Panc1 (cell line): ENCODE measurements at regions not wholly inside any gene's neighbourhood (a gene's known extent, or its start where the extent isn't known, plus 50 kb on each side); places are given as distances from the start of the nearest gene placed in this dataset.

Source experiments
- ATAC-seq: fragments of 200-7000 bp; cut with Tn5 transposase; 2 replicates; pipeline ENCODE4 v1.9.1; 2020; ENCODE audit warnings: mild to moderate bottlenecking, moderate library complexity
- BruUV-seq: library from RNA; stranded (reverse); fragments of 400-500 nt; replicated peaks from 2 replicates; lab custom pipeline; 2021; lab: Mats Ljungman, UMichigan
- CTCF ChIA-PET: fragments of 300-600 bp; sonication (Branson Sonifier 250); formaldehyde crosslinking; loops from one replicate; lab custom pipeline; 2022; ENCODE audit warnings: antibody characterized with exemption; lab: Charles Lee
- POLR2A ChIA-PET: fragments of 300-600 bp; sonication (Branson Sonifier 250); formaldehyde crosslinking; loops from one replicate; lab custom pipeline; 2022; ENCODE audit warnings: antibody characterized with exemption; lab: Charles Lee
- DNase-seq: peaks from one replicate; pipeline ENCODE4 v3.0.0-alpha.2; 2010; ENCODE audit warnings: low read depth, low spot score
- H3K27ac ChIP-seq: 2 replicates; pipeline ENCODE4 v1.5.1; 2011; ENCODE audit warnings: mild to moderate bottlenecking, low read length, inconsistent platforms
- H3K27me3 ChIP-seq: fragments of 200-500 bp; sonication (Bioruptor generic); 2 replicates; pipeline ENCODE4 v1.6.0; 2014; ENCODE audit warnings: low read length, inconsistent platforms; ENCODE audit not compliant: control insufficient read depth, insufficient read depth
- H3K36me3 ChIP-seq: fragments of 200-500 bp; sonication (Bioruptor generic); 2 replicates; pipeline ENCODE4 v1.5.1; 2014; ENCODE audit warnings: inconsistent platforms, mild to moderate bottlenecking, low read length, moderate library complexity; ENCODE audit not compliant: control insufficient read depth, insufficient read depth
- H3K4me1 ChIP-seq: 2 replicates; pipeline ENCODE4 v1.5.1; 2011; ENCODE audit warnings: inconsistent platforms, mild to moderate bottlenecking, low read length, moderate library complexity; ENCODE audit not compliant: control insufficient read depth, insufficient read depth
- H3K4me3 ChIP-seq, 2 experiments: 2 replicates each; pipeline ENCODE4 v1.5.1; 2011 to 2012; ENCODE audit warnings: low read depth in 2 of 2, low read length in 2 of 2, mild to moderate bottlenecking in 2 of 2, inconsistent platforms in 1 of 2, moderate library complexity in 1 of 2
- H3K9me3 ChIP-seq: fragments of 200-500 bp; sonication (Bioruptor generic); 2 replicates; pipeline ENCODE4 v1.5.1; 2014; ENCODE audit warnings: low read depth, mild to moderate bottlenecking, inconsistent platforms, low read length, moderate library complexity; ENCODE audit not compliant: control insufficient read depth, insufficient read depth
- CTCF ChIP-seq: fragments of 450-650 bp; IDR thresholded peaks from 2 replicates; pipeline ENCODE4 v1.5.1; 2017; ENCODE audit warnings: mild to moderate bottlenecking
- POLR2AphosphoS5 ChIP-seq: IDR thresholded peaks from 2 replicates; pipeline ENCODE4 v1.6.1; 2012; ENCODE audit warnings: mild to moderate bottlenecking, low read depth, low read length, moderate library complexity
- REST ChIP-seq, 2 experiments: IDR thresholded peaks; 2 replicates each; pipeline ENCODE4 v1.6.1; 2011 to 2012; ENCODE audit warnings: low read depth in 2 of 2, control low read depth in 1 of 2, low read length in 1 of 2, mild to moderate bottlenecking in 1 of 2, moderate library complexity in 1 of 2; ENCODE audit not compliant: insufficient read depth in 1 of 2
- SIN3A ChIP-seq: IDR thresholded peaks from 2 replicates; pipeline ENCODE4 v1.6.1; 2012; ENCODE audit warnings: low read depth, mild to moderate bottlenecking, low read length, moderate library complexity, borderline replicate concordance; ENCODE audit not compliant: insufficient read depth
- TCF7L2 ChIP-seq: IDR thresholded peaks from 2 replicates; pipeline ENCODE4 v1.6.1; 2011; ENCODE audit warnings: mild to moderate bottlenecking, low read depth, low read length, inconsistent platforms
- in situ Hi-C: cut with HindIII; loops from 2 replicates; pipeline ENCODE4 v1.10.0; 2016; ENCODE audit warnings: low sequenced_read_pairs, low pct_unique_long_range_greater_than_20kb
- intact Hi-C: fragments of 100-400 bp; cut with micrococcal nuclease; formaldehyde crosslinking; loops from one replicate; pipeline ENCODE4 v1.10.0; 2022; ENCODE audit not compliant: unreplicated experiment

GRCh38 chr12:53807322-53807860, 55.6 kb upstream of the CISTR start:
- no peak for TF ChIP-seq POLR2AphosphoS5
- no peak for TF ChIP-seq REST (IDR thresholded peaks at IDR 0.05; ENCODE audit: insufficient read depth in 1 of 2, low read depth in 2 of 2, low read length in 1 of 2)
- no peak for TF ChIP-seq TCF7L2
- TF ChIP-seq SIN3A, result no peak
- TF ChIP-seq CTCF, result no peak
- ATAC-seq (no peak), DNase-seq (no peak)
- no peaks in the 10 kb centered on the region for H3K9me3 ChIP-seq
- CTCF ChIA-PET, result no interaction called here
- H3K4me3 ChIP-seq, result no peak overlapping the region
- H3K27ac ChIP-seq, result peak overlapping the region; percentile 67; the same call in 1 of the 2 replicates
- H3K4me1 ChIP-seq, result peaks cover 21% of the 10 kb centered on the region
- in situ Hi-C loops, result no loop called here
- H3K27me3 ChIP-seq, result no peaks in the 10 kb centered on the region
- intact Hi-C loops, result no loop called here
- POLR2A ChIA-PET, result interaction anchor here (0.6 kb wide), 1 partner anchor 89 kb away, joined by 3 read pairs; no protein-coding TSS in a partner anchor
- H3K36me3 ChIP-seq, result no peaks in the 10 kb centered on the region
- BruUV-seq, result no TSS peak

- ATAC-seq (no peak), DNase-seq (no peak)
- in situ Hi-C loops (no loop called here), intact Hi-C loops (no loop called here)
- peak overlapping the region; percentile 67; the same call in 1 of the 2 replicates for H3K27ac ChIP-seq
- TF ChIP-seq CTCF, result no peak
- no peak for TF ChIP-seq TCF7L2
- no peak for TF ChIP-seq SIN3A
- no peak for TF ChIP-seq REST (IDR thresholded peaks at IDR 0.05; ENCODE audit: insufficient read depth in 1 of 2, low read depth in 2 of 2, low read length in 1 of 2)
- TF ChIP-seq POLR2AphosphoS5, result no peak
- ChIA-PET CTCF (no interaction called here), POLR2A (no interaction called here)
- no TSS peak for BruUV-seq
- H3K4me3 ChIP-seq, result no peak overlapping the region
- peaks cover 21% of the 10 kb centered on the region for H3K4me1 ChIP-seq
- H3K9me3 ChIP-seq, result no peaks in the 10 kb centered on the region
- no peaks in the 10 kb centered on the region for H3K27me3 ChIP-seq
- H3K36me3 ChIP-seq, result no peaks in the 10 kb centered on the region
These were observed 56.4 kb upstream of the CISTR start for GRCh38 chr12:53808023-53808705.
